Heart left ventricle (tissue), 16 donors: ENCODE measurements at regions not wholly inside any gene's neighbourhood (a gene's known extent, or its start where the extent isn't known, plus 50 kb on each side); places are given as distances from the start of the nearest gene placed in this dataset.

Source experiments
- ATAC-seq, 4 donors: fragments of 200-7000 bp; cut with Tn5 transposase; one replicate each; pipeline ENCODE4 v1.9.1; 2020 to 2022; ENCODE audit warnings: moderate library complexity in 4 of 4, mild to moderate bottlenecking in 3 of 4, moderate number of reproducible peaks in 1 of 4
- DNase-seq, 5 donors: peaks; one replicate each; pipeline ENCODE4 v3.0.0-alpha.2; 2020
- H3K27ac ChIP-seq, 12 donors: fragments of 200-600 bp; sonication (generic) in 4 of 12; one replicate each; pipeline versions ENCODE4 v1.5.0 to v1.8.0; 2016 to 2022; ENCODE audit warnings: mild to moderate bottlenecking in 2 of 12
- H3K27me3 ChIP-seq, 9 donors: fragments of 200-600 bp; sonication (generic) in 2 of 9; one replicate each; pipeline versions ENCODE4 v1.5.1 to v1.8.0; 2016 to 2022; ENCODE audit warnings: mild to moderate bottlenecking in 3 of 9
- H3K36me3 ChIP-seq, 9 donors: fragments of 200-600 bp; sonication (generic) in 2 of 9; one replicate each; pipeline versions ENCODE4 v1.5.0 to v1.8.0; 2018 to 2022; ENCODE audit warnings: mild to moderate bottlenecking in 2 of 9
- H3K4me1 ChIP-seq, 12 donors: fragments of 200-600 bp; sonication (generic) in 4 of 12; one replicate each; pipeline versions ENCODE4 v1.5.0 to v1.8.0; 2016 to 2022; ENCODE audit warnings: mild to moderate bottlenecking in 3 of 12
- H3K4me3 ChIP-seq, 12 donors: fragments of 200-600 bp; sonication (generic) in 4 of 12; one replicate each; pipeline versions ENCODE4 v1.5.0 to v1.8.0; 2017 to 2022; ENCODE audit warnings: mild to moderate bottlenecking in 9 of 12, moderate library complexity in 4 of 12
- H3K9me3 ChIP-seq, 12 donors: fragments of 200-600 bp; sonication (generic) in 4 of 12; one replicate each; pipeline versions ENCODE4 v1.5.0 to v1.8.0; 2016 to 2022; ENCODE audit warnings: mild to moderate bottlenecking in 1 of 12
- POLR2A ChIP-seq, 2 donors: fragments of 450-650 bp; IDR thresholded peaks; one replicate each; pipeline ENCODE4 v1.6.1; 2017; ENCODE audit warnings: antibody characterized with exemption in 2 of 2, mild to moderate bottlenecking in 2 of 2, moderate library complexity in 2 of 2
- WGBS, 4 donors: extraction: QIAGEN DNeasy Blood & Tissue Kit in 2 of 4; methylation state at CpG; one replicate each; pipeline versions ENCODE4 v1.1.5 to v1.1.7; 2013 to 2018; 5-methylcytosine and 5-hydroxymethylcytosine counted together
- intact Hi-C, 10 donors: fragments of 100-400 bp; cut with DNase I; formaldehyde crosslinking; loops; one replicate each; pipeline versions ENCODE4 v1.11.1 to v1.14.2; 2022
- TF ChIP-seq, protein P1 (sequence below), 12 donors: fragments of 200-600 bp; sonication (generic) in 4 of 12; IDR thresholded peaks; one replicate each; pipeline versions ENCODE4 v1.5.0 to v1.8.0; 2018 to 2022; ENCODE audit warnings: antibody characterized with exemption in 12 of 12, mild to moderate bottlenecking in 5 of 12
- donor health status: ischemic (EF 13 %, LVEDD 7.1; RV severe dilation, severe dysfunction).
- donor health status: healthy with polysubstance abuse.
- donor health status: DM: no; HTN: yes; CAD: no.
- donor health status: DM: no; HTN: no; CAD: no.
- donor health status: ischemic (EF 25% LVEDD 6.9; RV normal size, moderate dysfunction).
- donor health status: ischemic (EF 25% LVEDD 5.7; RV mildly dilated, moderate dysfunction).
- donor health status: healthy.
- donor health status: DM: yes; HTN: yes; CAD: no.
- donor health status: ischemic (EF 35%, LVEDD 5.7; RV mildly dilated, moderate dysfunction).
- donor health status: nonischemic (EF 11% LVEDD 7.7; RV severe dilation, severe dysfunction).
- donor health status: DM: yes; HTN: yes; CAD: no.
- donor health status: PGD.
- donor health status: ischemic (EF 29% LVEDD 5.4; RV normal size, mild dysfunction).
- donor health status: nonischemic (EF 23%, LVEDD 6.1; RV moderate dilation, normal function).

DNA sequence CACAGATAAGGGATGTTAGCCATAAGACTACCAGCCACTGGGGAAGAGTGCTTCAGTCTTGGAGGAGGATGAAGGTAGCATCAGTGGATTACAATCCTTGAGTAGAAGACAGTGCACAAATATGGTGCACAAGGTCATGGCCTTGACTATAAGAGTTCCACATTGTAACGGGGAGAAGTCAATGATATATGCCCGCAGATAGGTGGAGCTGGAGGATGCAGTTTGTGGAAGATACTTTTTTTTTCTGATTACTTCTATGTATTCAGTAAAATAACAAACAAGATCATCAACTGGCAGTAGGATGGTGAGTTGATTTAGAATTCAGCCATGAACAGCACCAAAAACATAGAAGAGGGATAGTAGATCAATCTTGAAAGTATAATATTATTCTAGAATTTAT lies 926.8 kb upstream of the MIR17HG start:
- Histone ChIP-seq H3K4me3 (no peak overlapping the region), H3K36me3 (no peaks in the 10 kb centered on the region), H3K9me3 (no peaks in the 10 kb centered on the region), H3K27ac (no peak overlapping the region), H3K4me1 (no peaks in the 10 kb centered on the region), H3K27me3 (no peaks in the 10 kb centered on the region)
- TF ChIP-seq, protein P1, sequence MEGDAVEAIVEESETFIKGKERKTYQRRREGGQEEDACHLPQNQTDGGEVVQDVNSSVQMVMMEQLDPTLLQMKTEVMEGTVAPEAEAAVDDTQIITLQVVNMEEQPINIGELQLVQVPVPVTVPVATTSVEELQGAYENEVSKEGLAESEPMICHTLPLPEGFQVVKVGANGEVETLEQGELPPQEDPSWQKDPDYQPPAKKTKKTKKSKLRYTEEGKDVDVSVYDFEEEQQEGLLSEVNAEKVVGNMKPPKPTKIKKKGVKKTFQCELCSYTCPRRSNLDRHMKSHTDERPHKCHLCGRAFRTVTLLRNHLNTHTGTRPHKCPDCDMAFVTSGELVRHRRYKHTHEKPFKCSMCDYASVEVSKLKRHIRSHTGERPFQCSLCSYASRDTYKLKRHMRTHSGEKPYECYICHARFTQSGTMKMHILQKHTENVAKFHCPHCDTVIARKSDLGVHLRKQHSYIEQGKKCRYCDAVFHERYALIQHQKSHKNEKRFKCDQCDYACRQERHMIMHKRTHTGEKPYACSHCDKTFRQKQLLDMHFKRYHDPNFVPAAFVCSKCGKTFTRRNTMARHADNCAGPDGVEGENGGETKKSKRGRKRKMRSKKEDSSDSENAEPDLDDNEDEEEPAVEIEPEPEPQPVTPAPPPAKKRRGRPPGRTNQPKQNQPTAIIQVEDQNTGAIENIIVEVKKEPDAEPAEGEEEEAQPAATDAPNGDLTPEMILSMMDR (IDR thresholded peaks at IDR 0.05), result peak in 1 of 12 donors; percentile 21
- TF ChIP-seq POLR2A (IDR thresholded peaks at IDR 0.05), result no peak
- intact Hi-C loops, result no loop called here
- DNase-seq (no peak), ATAC-seq (no peak)
- 84 to 89% (median 84%) methylated on average over 2 of the region's 2 CpGs for WGBS, 4 donors

DNA sequence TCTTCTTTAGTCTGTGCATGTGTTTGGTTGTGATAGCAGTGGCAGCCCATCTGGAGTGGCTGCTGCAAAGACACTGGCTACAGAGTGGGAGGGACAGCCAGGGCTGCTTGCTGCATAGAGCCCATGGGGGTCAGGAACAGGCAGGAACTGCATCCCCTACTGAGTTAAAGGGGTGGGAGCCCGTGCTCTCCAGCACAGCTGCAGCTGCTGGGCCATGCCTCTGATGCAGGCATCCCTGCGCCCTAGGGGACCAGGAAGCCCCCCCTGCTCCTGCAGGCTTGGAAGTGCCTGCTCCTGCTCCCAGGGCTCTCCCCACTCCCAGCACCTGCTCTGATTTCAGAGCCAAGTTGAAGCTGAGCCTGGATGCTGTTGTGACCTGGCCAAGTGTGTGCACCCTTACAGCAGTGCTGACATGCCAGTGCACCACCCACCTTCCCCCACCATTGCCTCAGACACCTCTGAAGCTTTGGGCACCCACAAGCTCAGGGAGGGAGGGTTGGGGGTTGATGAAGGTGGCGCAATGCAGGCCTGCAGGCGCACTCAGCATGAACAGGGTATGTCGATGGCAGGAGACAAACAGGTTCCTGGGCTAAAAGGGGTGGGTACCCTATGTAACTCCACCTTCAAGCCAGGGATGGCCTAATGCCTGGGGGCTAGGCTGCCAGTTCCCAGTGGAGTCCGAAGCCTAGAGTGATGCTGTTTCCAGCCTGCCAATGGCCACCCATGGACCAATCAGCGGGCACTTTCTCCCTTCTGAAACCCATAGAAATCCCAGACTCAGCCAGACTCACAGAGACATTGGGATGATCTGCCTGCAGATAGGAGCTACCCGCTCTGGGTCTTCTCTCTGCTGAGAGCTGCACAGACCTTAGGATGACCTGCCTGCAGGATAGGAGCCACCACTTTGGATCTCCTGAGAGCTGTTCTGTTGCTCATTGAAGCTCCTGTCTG lies 919.9 kb upstream of the MIR17HG start:
- H3K9me3 ChIP-seq, result no peaks in the 10 kb centered on the region
- WGBS, 4 donors, result 53 to 71% (median 58%) methylated on average over 7 to 8 of the region's 8 CpGs
- H3K36me3 ChIP-seq, result no peaks in the 10 kb centered on the region
- no peak overlapping the region for H3K27ac ChIP-seq
- DNase-seq (peak in 2 of 5 donors; percentile 21 to 31), ATAC-seq (peak in 1 of 4 donors; percentile 42)
- H3K27me3 ChIP-seq, result no peaks in the 10 kb centered on the region
- H3K4me3 ChIP-seq, result no peak overlapping the region
- TF ChIP-seq, protein P1 (IDR thresholded peaks at IDR 0.05), result no peak
- TF ChIP-seq POLR2A (IDR thresholded peaks at IDR 0.05), result no peak
- intact Hi-C loops, result no loop called here
- no peaks in the 10 kb centered on the region for H3K4me1 ChIP-seq

DNA sequence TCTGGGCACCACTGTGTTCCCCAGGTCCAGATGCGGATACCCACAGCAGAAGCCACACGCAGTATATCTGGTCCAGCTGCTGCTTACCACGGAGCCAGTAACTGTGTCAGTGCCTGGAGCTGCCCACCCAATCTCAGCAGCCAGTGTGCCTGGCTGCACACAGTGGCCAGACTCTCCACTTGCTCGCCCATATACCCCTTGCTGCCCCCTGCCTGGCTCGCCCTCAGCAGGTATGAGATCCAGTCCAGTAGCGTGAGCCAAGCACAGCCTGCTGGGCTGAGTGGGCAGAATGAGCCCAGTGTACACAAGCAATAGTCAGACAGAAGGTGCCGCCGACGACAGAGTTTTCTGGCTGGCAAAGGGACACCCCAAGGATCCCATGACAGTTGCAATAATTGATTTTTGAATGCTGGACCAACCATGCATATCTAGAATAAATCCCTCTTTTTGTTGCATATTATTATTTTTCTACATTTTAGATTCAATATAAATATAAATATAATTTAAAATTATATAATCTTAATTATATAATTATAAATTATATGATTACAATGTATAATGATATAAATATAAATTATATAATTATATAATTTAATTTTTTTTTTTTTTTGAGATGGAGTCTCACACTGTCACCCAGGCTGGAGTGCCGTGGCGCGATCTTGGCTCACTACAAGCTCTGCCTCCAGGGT lies 918.8 kb upstream of the MIR17HG start:
- DNase-seq, result no peak
- WGBS, 4 donors, result 81 to 96% (median 89%) methylated on average over 8 to 12 of the region's 12 CpGs

More for the DNA sequence above, 918.8 kb upstream of the MIR17HG start:
- Histone ChIP-seq H3K4me3 (no peak overlapping the region), H3K4me1 (no peaks in the 10 kb centered on the region), H3K9me3 (no peaks in the 10 kb centered on the region), H3K36me3 (no peaks in the 10 kb centered on the region), H3K27ac (no peak overlapping the region), H3K27me3 (no peaks in the 10 kb centered on the region)
- no peak for TF ChIP-seq POLR2A (IDR thresholded peaks at IDR 0.05)
- TF ChIP-seq, protein P1 (IDR thresholded peaks at IDR 0.05), result no peak
- intact Hi-C loops, result no loop called here
- ATAC-seq, result no peak
